ENCODE measurements at regions not wholly inside any gene's neighbourhood (a gene's known extent, or its start where the extent isn't known, plus 50 kb on each side); places are given as distances from the start of the nearest gene placed in this dataset.

DNA sequence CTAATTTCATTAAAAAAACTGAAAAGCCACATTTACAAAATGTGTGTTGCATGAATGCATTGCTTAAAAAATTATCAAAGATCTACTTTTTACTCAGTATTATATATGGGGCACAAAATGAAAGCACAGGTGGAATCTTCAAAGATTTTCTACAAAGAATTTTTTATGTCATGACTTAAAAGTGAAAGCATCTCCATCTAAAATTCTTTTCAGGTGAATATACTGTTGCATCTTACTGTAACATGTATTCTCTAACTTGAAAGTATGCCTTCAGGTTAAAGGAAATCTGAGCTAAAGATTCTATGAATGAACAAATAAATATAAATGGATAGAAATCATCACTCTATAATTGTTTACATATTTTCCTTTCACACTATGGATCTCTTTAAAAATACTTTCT lies 66.8 kb upstream of the WDR75 start:
- TF ChIP-seq YY1 (IDR thresholded peaks at IDR 0.05; ENCODE audit: insufficient read depth, insufficient read length): no peak
- TF ChIP-seq SUZ12 (IDR thresholded peaks at IDR 0.05; ENCODE audit: extremely low read depth, insufficient read depth, insufficient read length): no peak
